GM19035 (cell line): ENCODE measurements at regions not wholly inside any gene's neighbourhood (a gene's known extent, or its start where the extent isn't known, plus 50 kb on each side); places are given as distances from the start of the nearest gene placed in this dataset.

ENCODE experiments used
- ATAC-seq: cut with Tn5 transposase; IDR thresholded peaks from one replicate; pipeline ENCODE4 v1.9.1; 2021; ENCODE audit not compliant: unreplicated experiment

- ATAC-seq = no peak
These were observed 647.6 kb downstream of the BRD1 start for GRCh38 chr22:49179886-49180682.

DNA sequence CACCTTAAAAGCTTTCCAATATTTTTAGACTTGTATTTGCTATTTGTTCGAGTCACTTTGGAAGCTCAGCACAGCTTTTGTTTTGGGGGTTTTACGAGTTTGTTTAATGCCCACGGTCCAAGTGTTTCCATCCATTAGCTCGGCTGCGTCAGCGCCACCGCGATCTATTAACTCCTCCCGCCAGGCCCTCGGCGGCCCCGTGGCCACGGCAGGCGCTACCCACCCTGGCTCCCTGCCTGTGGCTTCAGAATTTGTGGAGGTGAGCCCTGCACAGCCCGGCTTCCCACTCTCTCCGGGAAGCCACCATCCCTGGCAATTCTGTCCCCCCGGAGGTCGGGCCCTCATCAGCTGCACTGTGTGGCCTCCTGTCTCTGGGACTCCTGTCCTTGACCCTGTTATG, 648.5 kb downstream of the BRD1 start:
- ATAC-seq = no peak

- ATAC-seq = no peak
These were observed 649.2 kb downstream of the BRD1 start for GRCh38 chr22:49178246-49179005.

- ATAC-seq = no peak
These were observed 650.0 kb downstream of the BRD1 start for GRCh38 chr22:49177666-49178065.

DNA sequence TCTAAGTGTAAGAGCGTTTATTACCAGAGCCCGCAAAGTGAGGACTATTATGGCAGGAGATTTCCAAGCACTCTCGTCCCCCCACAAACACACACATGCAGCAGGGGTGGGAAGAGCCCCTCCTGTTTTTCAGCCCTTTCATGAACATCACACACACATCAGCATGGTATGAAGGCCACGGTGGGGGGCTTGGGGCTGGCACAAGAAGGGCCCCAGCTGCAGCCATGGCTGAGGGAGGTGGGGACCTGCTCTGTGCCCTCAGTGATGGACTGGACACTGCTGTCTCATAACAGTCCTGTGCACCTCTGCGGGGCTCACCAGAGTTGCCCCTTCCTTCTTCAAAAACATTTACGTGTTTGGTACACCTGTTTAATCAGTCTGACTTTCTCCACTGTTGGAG, 650.7 kb downstream of the BRD1 start:
- ATAC-seq = no peak

GRCh38 chr22:49170053-49170452, 657.6 kb downstream of the BRD1 start:
- ATAC-seq = no peak

GRCh38 chr22:49169074-49169744, 658.5 kb downstream of the BRD1 start:
- no peak for ATAC-seq

- ATAC-seq = no peak
These were observed 659.4 kb downstream of the BRD1 start for GRCh38 chr22:49168219-49168813.

GRCh38 chr22:49166746-49167145, 660.9 kb downstream of the BRD1 start:
- ATAC-seq = no peak

DNA sequence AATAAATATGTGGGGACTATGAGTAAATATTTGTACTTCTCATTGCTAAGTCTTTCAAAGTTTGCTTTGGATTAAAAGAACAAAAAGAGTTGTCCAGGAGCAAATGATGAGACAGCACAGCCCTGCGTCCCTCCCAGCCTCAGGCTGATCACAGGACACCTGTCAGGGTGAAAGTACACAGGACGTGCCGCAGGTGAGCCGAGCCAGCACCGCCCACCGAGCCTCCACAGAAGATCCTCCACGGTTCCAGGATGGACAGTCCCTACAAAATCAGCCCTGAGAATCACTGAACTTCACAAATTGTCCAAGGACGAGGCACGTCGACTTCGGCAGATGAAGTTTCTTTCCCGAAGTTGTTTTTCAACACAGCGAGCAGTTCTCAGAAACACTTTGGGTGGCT, 661.5 kb downstream of the BRD1 start:
- ATAC-seq = no peak

DNA sequence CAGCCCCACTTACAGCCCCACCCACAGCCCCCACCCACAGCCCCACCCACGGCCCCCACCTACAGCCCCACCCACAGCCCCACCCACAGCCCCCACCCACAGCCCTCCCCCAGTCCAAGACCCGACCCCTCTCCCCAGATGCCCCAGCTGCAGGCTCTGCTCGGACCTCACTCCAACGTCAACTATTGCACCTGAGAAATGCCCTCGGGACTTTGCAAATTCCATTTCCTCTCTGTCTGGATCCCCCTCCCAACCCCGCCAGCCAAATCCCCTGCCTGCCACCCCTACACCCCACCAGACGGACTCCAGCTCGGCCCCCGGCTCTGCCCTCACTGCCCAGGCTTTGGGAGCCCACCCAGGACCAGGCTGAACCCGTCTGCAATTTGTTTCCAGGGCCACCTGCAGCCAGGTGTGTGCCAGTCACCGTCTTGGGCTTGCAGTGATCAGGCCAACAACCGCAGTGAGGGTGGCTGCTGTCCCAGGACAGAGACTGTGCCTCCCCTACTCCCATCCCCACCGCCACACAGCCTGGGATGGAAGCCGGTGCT, 662.8 kb downstream of the BRD1 start:
- ATAC-seq = no peak

DNA sequence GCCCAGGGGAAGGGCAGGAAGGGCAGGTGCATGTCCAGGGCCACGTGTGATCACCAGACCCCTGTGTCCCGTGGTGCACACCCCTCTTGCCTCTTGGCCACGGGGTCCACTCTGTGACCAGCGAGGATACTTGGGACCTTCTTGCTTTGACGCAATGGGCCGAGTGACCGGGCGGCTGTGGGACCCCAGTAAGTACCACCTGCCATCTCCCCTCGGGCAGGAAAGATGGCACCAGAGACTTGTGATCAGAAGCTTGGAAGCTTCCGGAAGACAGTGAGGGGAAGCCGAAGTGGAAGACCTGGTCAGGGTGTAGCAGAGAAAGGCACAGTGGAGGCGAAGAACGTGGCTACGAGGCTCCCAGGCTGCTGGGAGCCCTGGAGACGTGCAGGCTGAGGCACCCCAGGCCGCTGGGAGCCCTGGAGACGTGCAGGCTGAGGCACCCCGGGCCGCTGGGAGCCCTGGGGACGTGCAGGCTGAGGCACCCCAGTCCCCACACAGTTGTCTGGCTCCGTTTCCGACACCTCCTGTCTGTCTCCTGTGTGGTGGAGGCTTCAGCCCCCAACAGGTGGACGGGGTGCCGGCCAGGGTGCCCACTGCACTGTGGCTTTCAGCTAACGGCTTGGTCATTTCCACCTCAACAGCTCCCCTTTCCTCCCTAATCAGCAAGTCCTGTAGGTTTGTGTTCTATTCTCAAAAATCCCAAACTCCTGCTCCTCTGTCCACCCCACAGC, 663.5 kb downstream of the BRD1 start:
- no peak for ATAC-seq

- ATAC-seq = no peak
These were observed 664.3 kb downstream of the BRD1 start for GRCh38 chr22:49163258-49163959.

GRCh38 chr22:49162841-49163240, 664.8 kb downstream of the BRD1 start:
- ATAC-seq = no peak

DNA sequence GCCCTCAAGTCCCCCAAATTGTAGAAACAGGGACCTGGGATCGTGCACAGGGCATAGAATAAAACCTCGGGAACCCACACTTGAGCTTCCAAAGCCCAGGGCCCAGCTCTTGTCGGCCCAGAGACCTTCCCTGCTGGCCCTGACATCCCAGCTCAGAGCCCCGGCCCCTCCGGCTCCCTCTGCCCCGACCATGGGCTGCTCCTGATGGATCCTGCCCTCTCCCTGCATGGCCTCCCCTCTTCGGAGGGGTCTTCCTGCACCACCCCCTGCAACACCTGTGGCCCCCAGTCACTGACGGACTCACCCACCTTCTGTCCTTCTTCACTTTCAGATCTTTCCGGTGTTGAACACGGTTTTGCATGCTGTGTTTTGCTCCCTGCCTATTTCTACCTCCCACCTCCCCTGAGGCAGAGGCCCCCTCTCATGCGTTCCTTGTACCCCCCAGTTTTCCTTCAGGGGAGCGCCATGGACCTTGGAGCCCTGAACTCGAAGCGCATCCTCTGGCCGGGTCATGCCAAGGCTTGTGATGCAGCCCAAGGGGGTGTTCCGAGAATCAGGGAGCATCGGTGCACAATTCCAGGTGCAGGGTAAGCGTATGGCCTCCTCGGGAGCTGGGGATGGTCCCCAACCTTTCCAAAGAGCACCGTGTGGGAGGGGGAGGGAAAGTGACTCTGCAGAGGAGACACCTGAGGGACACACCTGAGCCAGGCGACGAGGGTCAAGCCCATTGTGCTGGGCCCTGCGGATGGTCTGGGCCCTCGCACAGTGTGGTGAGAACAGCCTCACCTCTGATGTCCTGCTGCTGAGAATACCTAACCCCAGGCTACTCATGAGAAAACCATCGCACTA, 666.4 kb downstream of the BRD1 start:
- ATAC-seq = no peak

DNA sequence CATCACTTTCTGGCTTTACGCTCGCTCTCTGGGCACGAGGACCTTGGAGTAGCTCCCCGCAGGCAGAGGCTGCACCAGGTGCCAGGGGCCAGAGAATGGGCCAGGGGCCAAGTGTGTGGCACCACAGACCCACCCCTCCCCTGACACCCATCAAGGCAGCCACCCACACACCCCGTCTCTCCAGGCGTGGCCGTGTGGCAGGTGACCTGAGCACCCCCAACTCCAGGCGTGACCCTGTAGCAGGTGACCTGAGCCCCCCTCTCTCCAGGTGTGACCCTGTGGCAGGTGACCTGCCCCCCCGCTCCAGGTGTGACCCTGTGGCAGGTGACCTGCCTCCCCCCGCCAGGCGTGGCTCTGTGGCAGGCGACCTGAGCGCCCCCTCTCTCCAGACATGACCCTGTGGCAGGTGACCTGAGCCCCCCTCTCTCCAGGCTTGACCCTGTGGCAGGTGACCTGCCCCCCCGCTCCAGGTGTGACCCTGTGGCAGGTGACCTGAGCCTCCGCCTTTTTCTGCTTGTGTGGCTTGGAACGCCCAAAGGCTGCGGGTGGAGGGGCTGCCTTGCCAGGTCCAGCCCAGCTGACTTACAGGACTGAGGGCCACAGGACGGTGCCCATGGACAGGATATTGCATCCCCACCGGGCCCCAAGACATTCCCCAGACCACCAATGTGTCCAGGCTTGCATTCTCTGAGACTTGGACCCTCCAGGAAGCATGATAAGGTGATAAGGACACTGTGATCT, 667.2 kb downstream of the BRD1 start:
- no peak for ATAC-seq

- ATAC-seq = no peak
These were observed 668.0 kb downstream of the BRD1 start for GRCh38 chr22:49159711-49160110.
